ENCODE measurements at regions not wholly inside any gene's neighbourhood (a gene's known extent, or its start where the extent isn't known, plus 50 kb on each side); places are given as distances from the start of the nearest gene placed in this dataset.

- no peak overlapping the region for H3K27ac Mint-ChIP-seq
- no peak for TF ChIP-seq EZH2 (IDR thresholded peaks at IDR 0.05; ENCODE audit: borderline replicate concordance, insufficient read depth, low read depth, low read length, poor library complexity, severe bottlenecking)
- TF ChIP-seq CTCF (IDR thresholded peaks at IDR 0.05) = no peak
Measured at GRCh38 chr11:29336727-29337575, 679.9 kb downstream of the KCNA4 start.

DNA sequence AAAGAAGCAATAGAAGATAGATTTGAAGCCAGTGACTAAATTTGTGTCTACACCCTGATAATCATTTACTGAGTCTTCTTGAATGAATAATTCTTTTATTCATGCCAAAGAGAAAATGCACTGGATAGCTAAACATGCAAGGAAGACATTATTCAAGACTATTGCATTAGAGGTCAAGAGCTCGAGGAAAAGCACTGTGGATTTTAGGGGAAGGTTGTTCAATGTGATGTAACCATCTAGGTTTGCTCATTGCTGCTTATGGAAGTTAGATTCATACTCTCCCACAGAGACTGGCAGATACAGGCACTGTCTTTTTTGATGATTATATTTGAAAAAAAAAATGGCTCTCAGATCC, 682.1 kb downstream of the KCNA4 start:
- no CpG with 5 or more reads among the region's 1 CpG for WGBS (ENCODE audit: insufficient coverage)
- Histone ChIP-seq H3K4me3 (ENCODE audit: control extremely low read depth in 1 of 5, extremely low read depth in 1 of 5, insufficient read depth in 1 of 5, low read depth in 2 of 5, low read length in 4 of 5) (no peak overlapping the region), H3K27me3 (replicated peaks in 1 of 4; ENCODE audit: control extremely low read depth in 1 of 4, control insufficient read depth in 3 of 4, insufficient read depth in 4 of 4, low read length in 3 of 4) (no peaks in the 10 kb centered on the region), H3K4me1 (ENCODE audit: control insufficient read depth in 2 of 2, insufficient read depth in 2 of 2, low read length in 2 of 2) (no peaks in the 10 kb centered on the region), H2AFZ (ENCODE audit: insufficient read depth, low read depth, low read length, poor library complexity, severe bottlenecking) (no peak overlapping the region), H3K4me2 (replicated peaks; ENCODE audit: low read depth, low read length, poor library complexity, severe bottlenecking) (no peak overlapping the region), H4K20me1 (ENCODE audit: control insufficient read depth, insufficient read depth, low read length, poor library complexity, severe bottlenecking) (no peaks in the 10 kb centered on the region), H3K36me3 (replicated peaks in 1 of 2; ENCODE audit: control extremely low read depth in 1 of 2, control insufficient read depth in 1 of 2, extremely low read depth in 1 of 2, insufficient read depth in 2 of 2, low read length in 1 of 2) (no peaks in the 10 kb centered on the region), H3K27ac (ENCODE audit: low read length in 2 of 2) (no peak overlapping the region), H3K79me2 (ENCODE audit: control insufficient read depth, insufficient read depth, low read length) (no peaks in the 10 kb centered on the region), H3K9ac (ENCODE audit: low read length) (no peak overlapping the region), H3K9me3 (ENCODE audit: control extremely low read depth in 1 of 3, control insufficient read depth in 2 of 3, insufficient read depth in 1 of 3, low read length in 2 of 3) (no peaks in the 10 kb centered on the region)
- intact Hi-C loops (cut with micrococcal nuclease) = no loop called here
- ATAC-seq (ENCODE audit: low read depth) = no peak
- CTCF ChIA-PET = no interaction called here
- H3K9me3 Mint-ChIP-seq (ENCODE audit: insufficient read depth) = no peaks in the 10 kb centered on the region
- H3K27me3 Mint-ChIP-seq = no peaks in the 10 kb centered on the region
- H3K4me3 Mint-ChIP-seq = no peak overlapping the region
- TF ChIP-seq EZH2 (IDR thresholded peaks at IDR 0.05; ENCODE audit: borderline replicate concordance, insufficient read depth, low read depth, low read length, poor library complexity, severe bottlenecking) = no peak
- no peak for TF ChIP-seq CTCF (IDR thresholded peaks at IDR 0.05)
- DNase-seq = no peak
- H3K4me1 Mint-ChIP-seq = no peaks in the 10 kb centered on the region
- H3K27ac Mint-ChIP-seq = no peak overlapping the region
- POLR2A ChIA-PET = no interaction called here

More at GRCh38 chr11:29336727-29337575, 679.9 kb downstream of the KCNA4 start:
- H3K4me3 Mint-ChIP-seq = no peak overlapping the region
- Histone ChIP-seq H3K27me3 (replicated peaks in 1 of 4; ENCODE audit: control extremely low read depth in 1 of 4, control insufficient read depth in 3 of 4, insufficient read depth in 4 of 4, low read length in 3 of 4) (no peaks in the 10 kb centered on the region), H3K4me2 (replicated peaks; ENCODE audit: low read depth, low read length, poor library complexity, severe bottlenecking) (no peak overlapping the region), H3K79me2 (ENCODE audit: control insufficient read depth, insufficient read depth, low read length) (no peaks in the 10 kb centered on the region), H3K36me3 (replicated peaks in 1 of 2; ENCODE audit: control extremely low read depth in 1 of 2, control insufficient read depth in 1 of 2, extremely low read depth in 1 of 2, insufficient read depth in 2 of 2, low read length in 1 of 2) (no peaks in the 10 kb centered on the region), H4K20me1 (ENCODE audit: control insufficient read depth, insufficient read depth, low read length, poor library complexity, severe bottlenecking) (no peaks in the 10 kb centered on the region), H3K27ac (ENCODE audit: low read length in 2 of 2) (no peak overlapping the region), H3K9ac (ENCODE audit: low read length) (no peak overlapping the region), H3K4me3 (ENCODE audit: control extremely low read depth in 1 of 5, extremely low read depth in 1 of 5, insufficient read depth in 1 of 5, low read depth in 2 of 5, low read length in 4 of 5) (no peak overlapping the region), H2AFZ (ENCODE audit: insufficient read depth, low read depth, low read length, poor library complexity, severe bottlenecking) (no peak overlapping the region), H3K9me3 (ENCODE audit: control extremely low read depth in 1 of 3, control insufficient read depth in 2 of 3, insufficient read depth in 1 of 3, low read length in 2 of 3) (no peaks in the 10 kb centered on the region), H3K4me1 (ENCODE audit: control insufficient read depth in 2 of 2, insufficient read depth in 2 of 2, low read length in 2 of 2) (no peaks in the 10 kb centered on the region)
- DNase-seq = no peak
- ATAC-seq (ENCODE audit: low read depth) = no peak
- intact Hi-C loops (cut with micrococcal nuclease) = no loop called here
- ChIA-PET POLR2A (no interaction called here), CTCF (no interaction called here)
- H3K9me3 Mint-ChIP-seq (ENCODE audit: insufficient read depth) = no peaks in the 10 kb centered on the region
- no peaks in the 10 kb centered on the region for H3K4me1 Mint-ChIP-seq
- 84% methylated on average over 4 of the region's 8 CpGs for WGBS (ENCODE audit: insufficient coverage)
- no peaks in the 10 kb centered on the region for H3K27me3 Mint-ChIP-seq

All from B cell (primary cell).